ENCODE measurements at regions not wholly inside any gene's neighbourhood (a gene's known extent, or its start where the extent isn't known, plus 50 kb on each side); places are given as distances from the start of the nearest gene placed in this dataset.

- no peak for TF ChIP-seq REST (IDR thresholded peaks at IDR 0.05; ENCODE audit: unreplicated experiment)
- no peak for TF ChIP-seq NANOG (IDR thresholded peaks at IDR 0.05; ENCODE audit: borderline replicate concordance)
- TF ChIP-seq CREB1 (CRISPR knock-in tag; IDR thresholded peaks at IDR 0.05; ENCODE audit: low read depth), result no peak
- no peak for TF ChIP-seq JUNB (IDR thresholded peaks at IDR 0.05; ENCODE audit: unreplicated experiment)
These were observed 92.0 kb downstream of the MIS18A start (continued) for GRCh38 chr21:32186804-32187203.

GRCh38 chr21:32185726-32186125, 93.1 kb downstream of the MIS18A start:
- H3K4me1 ChIP-seq (ENCODE audit: insufficient read depth), result no peaks in the 10 kb centered on the region
- H3K4me2 ChIP-seq, result no peak overlapping the region
- no peaks in the 10 kb centered on the region; the same call in 2 of the 3 replicates for H3K9me3 Mint-ChIP-seq
- H3K27ac Mint-ChIP-seq, result no peak overlapping the region
- peaks cover 15% of the 10 kb centered on the region for H3K4me1 Mint-ChIP-seq
- no peak overlapping the region for H2AFZ ChIP-seq
- 0 out of 2 replicates have a peak, but pooled peaks cover 3% of the 10 kb centered on the region for H3K9me2 ChIP-seq (ENCODE audit: insufficient read depth)
- ATAC-seq (no peak), DNase-seq (ENCODE audit: low spot score) (no peak)
- no peak overlapping the region for H3K4me3 Mint-ChIP-seq
- no peak overlapping the region for H3K4me3 ChIP-seq
- no peaks in the 10 kb centered on the region for H3K36me3 ChIP-seq (ENCODE audit: insufficient read depth)
- no peak overlapping the region for H3K27ac ChIP-seq (ENCODE audit: low read depth)
- H4K20me1 ChIP-seq (replicated peaks; ENCODE audit: insufficient read depth), result no peaks in the 10 kb centered on the region
- H3K27me3 ChIP-seq (ENCODE audit: insufficient read depth), result no peaks in the 10 kb centered on the region
- H3F3A ChIP-seq (replicated peaks; ENCODE audit: low read depth), result no peaks in the 10 kb centered on the region
- H3K79me2 ChIP-seq (replicated peaks; ENCODE audit: insufficient read depth), result no peaks in the 10 kb centered on the region
- no peaks in the 10 kb centered on the region for H3K36me3 Mint-ChIP-seq (ENCODE audit: low read depth)
- peaks cover 5% of the 10 kb centered on the region for H3K27me3 Mint-ChIP-seq (ENCODE audit: insufficient read depth, low read depth, poor library complexity)
- TF ChIP-seq JUNB (IDR thresholded peaks at IDR 0.05; ENCODE audit: unreplicated experiment), result no peak
- no peak for TF ChIP-seq STAT1 (IDR thresholded peaks at IDR 0.05; ENCODE audit: unreplicated experiment)
- TF ChIP-seq EZH2 (IDR thresholded peaks at IDR 0.05; ENCODE audit: low read depth, unreplicated experiment), result no peak
- TF ChIP-seq ZNF331 (CRISPR knock-in tag; IDR thresholded peaks at IDR 0.05; ENCODE audit: low read depth), result no peak
- TF ChIP-seq CREB1 (CRISPR knock-in tag; IDR thresholded peaks at IDR 0.05; ENCODE audit: low read depth), result no peak
- TF ChIP-seq ZNF114 (CRISPR knock-in tag; IDR thresholded peaks at IDR 0.05), result no peak
- TF ChIP-seq POLR2AphosphoS5 (IDR thresholded peaks at IDR 0.05; ENCODE audit: low read depth), result no peak
- no peak for TF ChIP-seq CTCF (conservative IDR thresholded peaks at IDR 0.05; ENCODE audit: low read depth in 2 of 2)
- no peak for TF ChIP-seq NANOG (IDR thresholded peaks at IDR 0.05; ENCODE audit: borderline replicate concordance)
- TF ChIP-seq ZNF462 (CRISPR knock-in tag; IDR thresholded peaks at IDR 0.05), result no peak
- no peak for TF ChIP-seq EZH2phosphoT487 (IDR thresholded peaks at IDR 0.05; ENCODE audit: unreplicated experiment)
- no peak for TF ChIP-seq ETS1 (IDR thresholded peaks at IDR 0.05)
